ENCODE measurements at regions not wholly inside any gene's neighbourhood (a gene's known extent, or its start where the extent isn't known, plus 50 kb on each side); places are given as distances from the start of the nearest gene placed in this dataset.

GRCh38 chr3:152046280-152046679 is 172.8 kb downstream of the SUCNR1 start:
- TF ChIP-seq CTCF (IDR thresholded peaks at IDR 0.05) (no peak), POLR2AphosphoS5 (IDR thresholded peaks at IDR 0.05) (no peak), POLR2A (IDR thresholded peaks at IDR 0.05) (no peak)

All from prostate gland (tissue), 2 donors.